HepG2 (cell line): ENCODE measurements at regions not wholly inside any gene's neighbourhood (a gene's known extent, or its start where the extent isn't known, plus 50 kb on each side); places are given as distances from the start of the nearest gene placed in this dataset.

Source experiments
- FOXA3 ChIP-seq: IDR thresholded peaks from 2 replicates; pipeline ENCODE4 v1.6.1; 2016; ENCODE audit warnings: missing genetic modification reagents, missing compliant biosample characterization
- HNRNPLL ChIP-seq: fragments of 200-400 bp; formaldehyde crosslinking; IDR thresholded peaks from 2 replicates; pipeline ENCODE4 v1.6.1; 2017; ENCODE audit warnings: mild to moderate bottlenecking, low read depth, low read length; ENCODE audit not compliant: poor library complexity, severe bottlenecking
- HOXA3 ChIP-seq: sonication (generic); formaldehyde crosslinking; IDR thresholded peaks from 2 replicates; pipeline ENCODE4 v1.5.0; 2020; ENCODE audit warnings: missing genetic modification reagents
- JDP2 ChIP-seq: sonication (generic); formaldehyde crosslinking; IDR thresholded peaks from 2 replicates; pipeline ENCODE4 v1.8.1; 2022; ENCODE audit warnings: missing genetic modification reagents, borderline replicate concordance
- MATR3 ChIP-seq: sonication (generic); formaldehyde crosslinking; IDR thresholded peaks from 2 replicates; pipeline ENCODE4 v1.4.0; 2020; ENCODE audit warnings: missing genetic modification reagents
- NFE2 ChIP-seq: sonication (generic); formaldehyde crosslinking; IDR thresholded peaks from 2 replicates; pipeline ENCODE4 v1.4.0; 2020; ENCODE audit warnings: missing genetic modification reagents
- RNF219 ChIP-seq: sonication (generic); formaldehyde crosslinking; IDR thresholded peaks from 2 replicates; pipeline ENCODE4 v1.5.0; 2020; ENCODE audit warnings: mild to moderate bottlenecking, missing genetic modification reagents
- SP1 ChIP-seq, 2 experiments: fragments of 450-650 bp in 1 of 2; sonication (generic) in 1 of 2; formaldehyde crosslinking in 1 of 2; IDR thresholded peaks; 2 replicates each; pipeline versions ENCODE4 v1.4.0 to v1.6.1; 2016 to 2020; ENCODE audit warnings: missing genetic modification reagents in 1 of 2
- YEATS2 ChIP-seq: sonication (generic); formaldehyde crosslinking; IDR thresholded peaks from 2 replicates; pipeline ENCODE4 v1.4.0; 2020; ENCODE audit warnings: missing genetic modification reagents, borderline replicate concordance
- ZBTB20 ChIP-seq: sonication (generic); formaldehyde crosslinking; IDR thresholded peaks from 2 replicates; pipeline ENCODE4 v1.8.1; 2023; ENCODE audit warnings: missing genetic modification reagents, low read depth, mild to moderate bottlenecking, borderline replicate concordance
- ZEB1 ChIP-seq: IDR thresholded peaks from 2 replicates; pipeline ENCODE4 v1.6.1; 2012; ENCODE audit warnings: mild to moderate bottlenecking, low read depth, inconsistent platforms; ENCODE audit not compliant: insufficient replicate concordance
- ZFP36L1 ChIP-seq: sonication (generic); formaldehyde crosslinking; IDR thresholded peaks from 2 replicates; pipeline ENCODE4 v1.8.0; 2022; ENCODE audit warnings: mild to moderate bottlenecking, missing genetic modification reagents, moderate library complexity
- ZFP82 ChIP-seq: sonication (generic); formaldehyde crosslinking; IDR thresholded peaks from 2 replicates; pipeline ENCODE4 v1.5.1; 2020; ENCODE audit warnings: mild to moderate bottlenecking, missing genetic modification reagents, borderline replicate concordance
- ZFP91 ChIP-seq: sonication (generic); formaldehyde crosslinking; IDR thresholded peaks from 2 replicates; pipeline ENCODE4 v1.9.0; 2022; ENCODE audit warnings: missing genetic modification reagents, mild to moderate bottlenecking, borderline replicate concordance
- ZNF232 ChIP-seq: sonication (generic); formaldehyde crosslinking; IDR thresholded peaks from 2 replicates; pipeline ENCODE4 v1.4.0; 2020; ENCODE audit warnings: missing genetic modification reagents, borderline replicate concordance
- ZNF577 ChIP-seq: sonication (generic); formaldehyde crosslinking; IDR thresholded peaks from 2 replicates; pipeline ENCODE4 v1.4.0; 2020; ENCODE audit warnings: mild to moderate bottlenecking, low read depth, missing genetic modification reagents, borderline replicate concordance
- ZNF678 ChIP-seq: sonication (generic); formaldehyde crosslinking; IDR thresholded peaks from 2 replicates; pipeline ENCODE4 v1.4.0; 2020; ENCODE audit warnings: mild to moderate bottlenecking, missing genetic modification reagents
- ZNF784 ChIP-seq: sonication (generic); formaldehyde crosslinking; IDR thresholded peaks from 2 replicates; pipeline ENCODE4 v1.5.1; 2020; ENCODE audit warnings: missing genetic modification reagents, mild to moderate bottlenecking, borderline replicate concordance
- TF ChIP-seq, protein P1 (sequence below): IDR thresholded peaks from 2 replicates; pipeline ENCODE4 v1.4.0; 2020; ENCODE audit warnings: mild to moderate bottlenecking, missing genetic modification reagents

GRCh38 chr2:62569907-62570841 is 64.2 kb upstream of the TMEM17 start (continued):
- no peak for TF ChIP-seq ZNF232
- peak; percentile 84 for TF ChIP-seq HOXA3 (CRISPR knock-in tag)
- peak; percentile 26; the same call in 1 of the 2 replicates for TF ChIP-seq YEATS2 (CRISPR knock-in tag)
- no peak for TF ChIP-seq ZEB1
- TF ChIP-seq SP1 (IDR thresholded peaks at IDR 0.05), result no peak
- TF ChIP-seq SP1 (CRISPR knock-in tag; IDR thresholded peaks at IDR 0.05), result no peak; the same call in 1 of the 2 replicates
- TF ChIP-seq ZFP82, result no peak
- no peak for TF ChIP-seq ZNF784
- peak; percentile 48 for TF ChIP-seq HNRNPLL
- TF ChIP-seq MATR3 (CRISPR knock-in tag), result no peak
- no peak for TF ChIP-seq ZNF577
- peak; percentile 66; the same call in 1 of the 2 replicates for TF ChIP-seq JDP2 (CRISPR knock-in tag)
- peak; percentile 40; the same call in 1 of the 2 replicates for TF ChIP-seq ZBTB20 (CRISPR knock-in tag)
- TF ChIP-seq FOXA3 (CRISPR knock-in tag), result peak; percentile 94
- TF ChIP-seq ZFP91 (CRISPR knock-in tag), result peak; percentile 88; the same call in 1 of the 2 replicates
- no peak for TF ChIP-seq NFE2 (CRISPR knock-in tag)
- TF ChIP-seq RNF219 (CRISPR knock-in tag), result peak; percentile 63; the same call in 1 of the 2 replicates
- peak; percentile 23; the same call in 1 of the 2 replicates for TF ChIP-seq ZNF678 (CRISPR knock-in tag)
- peak; percentile 65; the same call in 1 of the 2 replicates for TF ChIP-seq ZFP36L1 (CRISPR knock-in tag)
- TF ChIP-seq, protein P1, sequence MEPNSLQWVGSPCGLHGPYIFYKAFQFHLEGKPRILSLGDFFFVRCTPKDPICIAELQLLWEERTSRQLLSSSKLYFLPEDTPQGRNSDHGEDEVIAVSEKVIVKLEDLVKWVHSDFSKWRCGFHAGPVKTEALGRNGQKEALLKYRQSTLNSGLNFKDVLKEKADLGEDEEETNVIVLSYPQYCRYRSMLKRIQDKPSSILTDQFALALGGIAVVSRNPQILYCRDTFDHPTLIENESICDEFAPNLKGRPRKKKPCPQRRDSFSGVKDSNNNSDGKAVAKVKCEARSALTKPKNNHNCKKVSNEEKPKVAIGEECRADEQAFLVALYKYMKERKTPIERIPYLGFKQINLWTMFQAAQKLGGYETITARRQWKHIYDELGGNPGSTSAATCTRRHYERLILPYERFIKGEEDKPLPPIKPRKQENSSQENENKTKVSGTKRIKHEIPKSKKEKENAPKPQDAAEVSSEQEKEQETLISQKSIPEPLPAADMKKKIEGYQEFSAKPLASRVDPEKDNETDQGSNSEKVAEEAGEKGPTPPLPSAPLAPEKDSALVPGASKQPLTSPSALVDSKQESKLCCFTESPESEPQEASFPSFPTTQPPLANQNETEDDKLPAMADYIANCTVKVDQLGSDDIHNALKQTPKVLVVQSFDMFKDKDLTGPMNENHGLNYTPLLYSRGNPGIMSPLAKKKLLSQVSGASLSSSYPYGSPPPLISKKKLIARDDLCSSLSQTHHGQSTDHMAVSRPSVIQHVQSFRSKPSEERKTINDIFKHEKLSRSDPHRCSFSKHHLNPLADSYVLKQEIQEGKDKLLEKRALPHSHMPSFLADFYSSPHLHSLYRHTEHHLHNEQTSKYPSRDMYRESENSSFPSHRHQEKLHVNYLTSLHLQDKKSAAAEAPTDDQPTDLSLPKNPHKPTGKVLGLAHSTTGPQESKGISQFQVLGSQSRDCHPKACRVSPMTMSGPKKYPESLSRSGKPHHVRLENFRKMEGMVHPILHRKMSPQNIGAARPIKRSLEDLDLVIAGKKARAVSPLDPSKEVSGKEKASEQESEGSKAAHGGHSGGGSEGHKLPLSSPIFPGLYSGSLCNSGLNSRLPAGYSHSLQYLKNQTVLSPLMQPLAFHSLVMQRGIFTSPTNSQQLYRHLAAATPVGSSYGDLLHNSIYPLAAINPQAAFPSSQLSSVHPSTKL, result peak; percentile 96
